ENCODE measurements at regions not wholly inside any gene's neighbourhood (a gene's known extent, or its start where the extent isn't known, plus 50 kb on each side); places are given as distances from the start of the nearest gene placed in this dataset. TPM values are rescaled to one million over a fixed set of nuclear protein-coding genes. Genes with fewer than 3 reads are reported as not detected.

DNA sequence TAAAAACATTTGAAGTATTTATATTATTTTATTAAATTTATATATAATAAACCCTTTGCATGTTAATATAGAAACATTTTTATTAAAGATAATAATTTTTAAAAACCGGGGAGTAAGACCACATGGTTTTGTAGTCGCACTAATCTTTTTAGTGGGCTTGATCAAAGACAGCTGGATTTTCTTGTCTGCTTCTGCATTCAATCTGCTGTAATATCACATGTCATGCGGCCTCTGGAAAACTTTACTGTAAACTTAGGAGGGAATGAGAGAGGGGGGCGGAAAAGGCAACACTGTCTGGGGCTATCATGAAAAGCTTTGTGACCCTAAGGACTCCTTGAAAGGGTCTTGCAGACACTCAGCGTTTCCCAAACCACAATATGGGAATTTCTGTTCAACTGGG, 62.8 kb upstream of the NLGN4X start:
- peaks cover 2% of the 10 kb centered on the region; the same call in 1 of the 2 replicates for H3K9me3 ChIP-seq (ENCODE audit: control insufficient read depth, insufficient read depth, low read length)
- CTCF ChIA-PET, result no interaction called here
- POLR2A ChIA-PET, result no interaction called here
- H3K27me3 ChIP-seq (ENCODE audit: control insufficient read depth, insufficient read depth, low read length), result no peaks in the 10 kb centered on the region
- no peak overlapping the region for H3K27ac ChIP-seq (ENCODE audit: low read depth, low read length)
- DNase-seq (ENCODE audit: low read depth, low spot score), result no peak
- TF ChIP-seq, protein P1, sequence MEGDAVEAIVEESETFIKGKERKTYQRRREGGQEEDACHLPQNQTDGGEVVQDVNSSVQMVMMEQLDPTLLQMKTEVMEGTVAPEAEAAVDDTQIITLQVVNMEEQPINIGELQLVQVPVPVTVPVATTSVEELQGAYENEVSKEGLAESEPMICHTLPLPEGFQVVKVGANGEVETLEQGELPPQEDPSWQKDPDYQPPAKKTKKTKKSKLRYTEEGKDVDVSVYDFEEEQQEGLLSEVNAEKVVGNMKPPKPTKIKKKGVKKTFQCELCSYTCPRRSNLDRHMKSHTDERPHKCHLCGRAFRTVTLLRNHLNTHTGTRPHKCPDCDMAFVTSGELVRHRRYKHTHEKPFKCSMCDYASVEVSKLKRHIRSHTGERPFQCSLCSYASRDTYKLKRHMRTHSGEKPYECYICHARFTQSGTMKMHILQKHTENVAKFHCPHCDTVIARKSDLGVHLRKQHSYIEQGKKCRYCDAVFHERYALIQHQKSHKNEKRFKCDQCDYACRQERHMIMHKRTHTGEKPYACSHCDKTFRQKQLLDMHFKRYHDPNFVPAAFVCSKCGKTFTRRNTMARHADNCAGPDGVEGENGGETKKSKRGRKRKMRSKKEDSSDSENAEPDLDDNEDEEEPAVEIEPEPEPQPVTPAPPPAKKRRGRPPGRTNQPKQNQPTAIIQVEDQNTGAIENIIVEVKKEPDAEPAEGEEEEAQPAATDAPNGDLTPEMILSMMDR (IDR thresholded peaks at IDR 0.05; ENCODE audit: low read depth, low read length), result no peak
- no peak overlapping the region for H3K4me3 ChIP-seq (ENCODE audit: low read depth, low read length)

DNA sequence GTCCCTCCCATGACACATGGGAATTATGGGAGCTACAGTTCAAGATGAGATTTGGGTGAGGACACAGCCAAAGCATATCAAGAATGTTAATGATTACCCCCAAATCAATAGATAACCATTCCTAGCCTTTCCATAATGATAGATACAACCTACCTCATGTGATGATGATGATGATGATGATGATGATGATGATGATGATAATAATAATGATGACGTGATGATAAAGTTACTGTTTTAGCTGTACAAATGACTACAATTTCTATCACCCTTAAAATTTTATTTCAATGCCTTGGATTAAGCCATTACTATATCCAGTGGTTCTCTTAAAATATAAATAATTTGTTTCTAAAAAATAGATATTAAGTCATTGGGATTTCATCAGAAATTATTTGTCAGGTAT, 55.2 kb upstream of the NLGN4X start:
- Histone ChIP-seq H3K9me3 (ENCODE audit: control insufficient read depth, insufficient read depth, low read length) (no peaks in the 10 kb centered on the region), H3K27ac (ENCODE audit: low read depth, low read length) (no peak overlapping the region), H3K4me3 (ENCODE audit: low read depth, low read length) (no peak overlapping the region), H3K27me3 (ENCODE audit: control insufficient read depth, insufficient read depth, low read length) (no peaks in the 10 kb centered on the region)
- DNase-seq (ENCODE audit: low read depth, low spot score), result no peak
- POLR2A ChIA-PET, result no interaction called here
- CTCF ChIA-PET, result no interaction called here
- TF ChIP-seq, protein P1 (IDR thresholded peaks at IDR 0.05; ENCODE audit: low read depth, low read length), result no peak

DNA sequence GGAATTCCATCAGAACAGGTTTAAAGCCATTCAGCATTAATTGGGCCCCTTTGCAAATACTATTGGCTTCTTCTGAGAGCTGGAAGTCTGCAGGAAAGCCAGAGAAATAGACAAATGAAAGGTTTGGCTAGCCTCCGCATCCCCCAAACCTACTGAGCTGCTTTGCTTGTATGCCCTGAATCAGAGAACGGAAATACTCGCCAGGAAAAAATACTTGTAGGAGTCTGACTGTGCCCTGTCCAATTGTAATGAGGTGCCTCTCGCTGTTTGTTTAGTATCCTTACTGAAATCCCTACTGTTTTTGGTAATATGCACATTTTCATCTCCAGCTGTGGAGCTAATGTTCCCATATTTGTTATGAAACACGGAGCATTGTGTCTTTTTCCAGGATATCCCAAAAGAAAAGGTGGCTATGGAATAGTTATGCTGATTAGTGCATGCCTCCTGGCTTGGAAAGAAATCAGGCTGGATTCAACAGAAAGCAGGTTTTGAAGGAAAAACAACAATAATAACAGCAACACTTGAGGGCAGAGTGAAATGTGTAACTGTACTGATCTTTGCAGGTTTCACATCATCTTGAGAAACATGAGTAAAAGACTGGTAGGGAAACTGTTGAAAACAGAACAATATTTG, 50.7 kb upstream of the NLGN4X start:
- Histone ChIP-seq H3K27ac (ENCODE audit: low read depth, low read length) (no peak overlapping the region), H3K27me3 (ENCODE audit: control insufficient read depth, insufficient read depth, low read length) (no peaks in the 10 kb centered on the region), H3K9me3 (ENCODE audit: control insufficient read depth, insufficient read depth, low read length) (no peaks in the 10 kb centered on the region; the same call in 1 of the 2 replicates), H3K4me3 (ENCODE audit: low read depth, low read length) (no peak overlapping the region)
- TF ChIP-seq, protein P1 (IDR thresholded peaks at IDR 0.05; ENCODE audit: low read depth, low read length), result no peak
- no peak for DNase-seq (ENCODE audit: low read depth, low spot score)
- POLR2A ChIA-PET, result no interaction called here
- CTCF ChIA-PET, result no interaction called here

Small RNA genes in the stretch of these regions (small RNA-seq; reads per million reads assigned to genes)
- not detected for gene MIR4770 (ENCODE audit: insufficient read length, low read depth)
